Activated naive CD4-positive, alpha-beta T cell treated with anti-CD3 and anti-CD28 coated beads, Interleukin-2, amount 50 U/mL, for 72 hours (primary cell): ENCODE measurements at regions not wholly inside any gene's neighbourhood (a gene's known extent, or its start where the extent isn't known, plus 50 kb on each side); places are given as distances from the start of the nearest gene placed in this dataset.
A peak's percentile ranks its signal among the peaks of the same experiment; 100 is the strongest.
"Not testable (repeated sequence)": the region's sequence is repeated elsewhere in the genome, so short reads cannot be mapped to it uniquely, and the experiment has no call there.

ENCODE experiments used
- ATAC-seq, 2 donors: fragments of 150-1000 bp; cut with Tn5 transposase; 2 replicates each; pipeline ENCODE4 v1.10.0; 2021; ENCODE audit warnings: mild to moderate bottlenecking in 2 of 2, moderate library complexity in 2 of 2
- DNase-seq, 2 donors: peaks; one replicate each; pipeline ENCODE4 v3.0.0; 2021 to 2022; ENCODE audit warnings: low spot score in 2 of 2
- H3K27ac Mint-ChIP-seq, 2 donors: one replicate each; pipeline ENCODE4 v1.8.0; 2022; ENCODE audit warnings: mild to moderate bottlenecking in 2 of 2, mixed read lengths in 2 of 2
- H3K36me3 Mint-ChIP-seq, 2 donors: one replicate each; pipeline ENCODE4 v1.8.0; 2022; ENCODE audit warnings: mixed read lengths in 2 of 2
- H3K9me3 Mint-ChIP-seq, 2 donors: one replicate each; pipeline ENCODE4 v1.8.0; 2022; ENCODE audit warnings: mixed read lengths in 2 of 2

GRCh38 chr5:97234380-97234779, 51.3 kb upstream of the RIOK2 start:
- H3K27ac Mint-ChIP-seq, DNase-seq, ATAC-seq, H3K36me3 Mint-ChIP-seq, H3K9me3 Mint-ChIP-seq: not testable (repeated sequence)

GRCh38 chr5:97242341-97242740, 59.3 kb upstream of the RIOK2 start:
- no peak for ATAC-seq
- H3K36me3 Mint-ChIP-seq: no peaks in the 10 kb centered on the region

GRCh38 chr5:97243353-97243752, 60.3 kb upstream of the RIOK2 start:
- DNase-seq (no peak), ATAC-seq (no peak)
- Mint-ChIP-seq H3K36me3 (no peaks in the 10 kb centered on the region), H3K9me3 (peaks cover 0 to 5% of the 10 kb centered on the region in 2 donors), H3K27ac (no peak overlapping the region)

More at GRCh38 chr5:97242341-97242740, 59.3 kb upstream of the RIOK2 start:
- H3K27ac Mint-ChIP-seq: no peak overlapping the region
- peaks cover 0 to 5% of the 10 kb centered on the region in 2 donors for H3K9me3 Mint-ChIP-seq
- no peak for DNase-seq

GRCh38 chr5:97245386-97245785, 62.3 kb upstream of the RIOK2 start:
- Mint-ChIP-seq H3K9me3 (peaks cover 0 to 8% of the 10 kb centered on the region in 2 donors), H3K36me3 (no peaks in the 10 kb centered on the region), H3K27ac (no peak overlapping the region)
- ATAC-seq (no peak), DNase-seq (no peak)

GRCh38 chr5:97250113-97250512, 67.1 kb upstream of the RIOK2 start:
- DNase-seq: no peak
- ATAC-seq: no peak
- Mint-ChIP-seq H3K27ac (no peak overlapping the region), H3K36me3 (peaks cover 0 to 7% of the 10 kb centered on the region in 2 donors), H3K9me3 (peaks cover 7 to 9% of the 10 kb centered on the region in 2 donors)

- ATAC-seq: no peak
- Mint-ChIP-seq H3K27ac (no peak overlapping the region), H3K36me3 (no peaks in the 10 kb centered on the region), H3K9me3 (peaks cover 0 to 9% of the 10 kb centered on the region in 2 donors)
- no peak for DNase-seq
Measured at GRCh38 chr5:97266076-97266475, 83.0 kb upstream of the RIOK2 start.

- Mint-ChIP-seq H3K27ac (no peak overlapping the region), H3K9me3 (peaks cover 4 to 10% of the 10 kb centered on the region in 2 donors), H3K36me3 (peaks cover 0 to 4% of the 10 kb centered on the region in 2 donors)
- DNase-seq (no peak), ATAC-seq (no peak)
Measured at GRCh38 chr5:97266576-97266975, 83.5 kb upstream of the RIOK2 start.

GRCh38 chr5:97267767-97268166, 84.7 kb upstream of the RIOK2 start:
- ATAC-seq: no peak
- H3K36me3 Mint-ChIP-seq: peaks cover 0 to 11% of the 10 kb centered on the region in 2 donors
- H3K27ac Mint-ChIP-seq: no peak overlapping the region
- DNase-seq: no peak
- H3K9me3 Mint-ChIP-seq: peaks cover 5 to 14% of the 10 kb centered on the region in 2 donors

GRCh38 chr5:97276474-97277120, 93.5 kb upstream of the RIOK2 start:
- H3K27ac Mint-ChIP-seq: no peak overlapping the region
- peaks cover 0 to 23% of the 10 kb centered on the region in 2 donors for H3K36me3 Mint-ChIP-seq
- ATAC-seq: no peak
- DNase-seq: no peak
- peaks cover 16 to 21% of the 10 kb centered on the region in 2 donors for H3K9me3 Mint-ChIP-seq

- no peak overlapping the region for H3K27ac Mint-ChIP-seq
- H3K36me3 Mint-ChIP-seq: peaks cover 0 to 7% of the 10 kb centered on the region in 2 donors
- DNase-seq (no peak), ATAC-seq (no peak)
- peaks cover 13 to 15% of the 10 kb centered on the region in 2 donors for H3K9me3 Mint-ChIP-seq
Measured at GRCh38 chr5:97281257-97281656, 98.2 kb upstream of the RIOK2 start.

GRCh38 chr5:97297063-97297703, 114.1 kb upstream of the RIOK2 start:
- ATAC-seq (peak; percentile 47 to 70), DNase-seq (no peak)
- no peaks in the 10 kb centered on the region for H3K36me3 Mint-ChIP-seq

GRCh38 chr5:97297704-97298091, 114.7 kb upstream of the RIOK2 start:
- Mint-ChIP-seq H3K9me3 (no peaks in the 10 kb centered on the region), H3K36me3 (no peaks in the 10 kb centered on the region), H3K27ac (no peak overlapping the region)
- ATAC-seq (no peak), DNase-seq (no peak)

More at GRCh38 chr5:97297063-97297703, 114.1 kb upstream of the RIOK2 start:
- H3K27ac Mint-ChIP-seq: no peak overlapping the region
- H3K9me3 Mint-ChIP-seq: no peaks in the 10 kb centered on the region

GRCh38 chr5:97301181-97301580, 118.1 kb upstream of the RIOK2 start:
- DNase-seq, H3K9me3 Mint-ChIP-seq, ATAC-seq, H3K27ac Mint-ChIP-seq, H3K36me3 Mint-ChIP-seq: not testable (repeated sequence)

- H3K36me3 Mint-ChIP-seq: peaks cover 0 to 8% of the 10 kb centered on the region in 2 donors
- no peak for DNase-seq
- no peak for ATAC-seq
- H3K9me3 Mint-ChIP-seq: peaks cover 25 to 28% of the 10 kb centered on the region in 2 donors
- H3K27ac Mint-ChIP-seq: no peak overlapping the region
Measured at GRCh38 chr5:97338729-97339128, 155.7 kb upstream of the RIOK2 start.

GRCh38 chr5:97355775-97356174, 172.7 kb upstream of the RIOK2 start:
- H3K36me3 Mint-ChIP-seq: peaks cover 0 to 23% of the 10 kb centered on the region in 2 donors
- DNase-seq (no peak), ATAC-seq (no peak)
- H3K27ac Mint-ChIP-seq: no peak overlapping the region
- H3K9me3 Mint-ChIP-seq: peaks cover 45 to 48% of the 10 kb centered on the region in 2 donors

- H3K27ac Mint-ChIP-seq: no peak overlapping the region
- peaks cover 0 to 4% of the 10 kb centered on the region in 2 donors for H3K9me3 Mint-ChIP-seq
- peaks cover 0 to 5% of the 10 kb centered on the region in 2 donors for H3K36me3 Mint-ChIP-seq
- ATAC-seq (no peak), DNase-seq (no peak)
Measured at GRCh38 chr5:97363577-97363976, 180.5 kb upstream of the RIOK2 start.

- no peak for ATAC-seq
- Mint-ChIP-seq H3K27ac (no peak overlapping the region), H3K9me3 (peaks cover 0 to 4% of the 10 kb centered on the region in 2 donors), H3K36me3 (peaks cover 0 to 7% of the 10 kb centered on the region in 2 donors)
- no peak for DNase-seq
Measured at GRCh38 chr5:97364731-97365130, 181.7 kb upstream of the RIOK2 start.
